Activated CD8-positive, alpha-beta T cell treated with anti-CD3 and anti-CD28 coated beads for 36 hours (primary cell): ENCODE measurements at regions not wholly inside any gene's neighbourhood (a gene's known extent, or its start where the extent isn't known, plus 50 kb on each side); places are given as distances from the start of the nearest gene placed in this dataset.
"Not testable (repeated sequence)": the region's sequence is repeated elsewhere in the genome, so short reads cannot be mapped to it uniquely, and the experiment has no call there.

ENCODE experiments used
- ATAC-seq: fragments of 200-7000 bp; cut with Tn5 transposase; one replicate; pipeline ENCODE4 v1.10.0; 2021; ENCODE audit warnings: mild to moderate bottlenecking, moderate library complexity
- CTCF ChIA-PET: fragments of 350-600 bp; sonication (Branson Sonifier 250); formaldehyde crosslinking; loops from one replicate; lab custom pipeline; 2021; ENCODE audit warnings: antibody characterized with exemption; lab: Charles Lee
- POLR2A ChIA-PET: fragments of 350-600 bp; sonication (Branson Sonifier 250); formaldehyde crosslinking; loops from one replicate; lab custom pipeline; 2021; ENCODE audit warnings: antibody characterized with exemption; lab: Charles Lee
- DNase-seq: peaks from one replicate; pipeline ENCODE4 v3.0.0-alpha.2; 2020
- H3K27ac Mint-ChIP-seq: one replicate; pipeline ENCODE4 v1.8.0; 2021; ENCODE audit warnings: mild to moderate bottlenecking, mixed read lengths
- H3K27me3 Mint-ChIP-seq: one replicate; pipeline ENCODE4 v1.8.0; 2021; ENCODE audit warnings: mixed read lengths
- H3K36me3 Mint-ChIP-seq: one replicate; pipeline ENCODE4 v1.8.0; 2021; ENCODE audit warnings: low read depth, mixed read lengths
- H3K4me1 Mint-ChIP-seq: one replicate; pipeline ENCODE4 v1.8.0; 2021; ENCODE audit warnings: low read depth, mixed read lengths
- H3K4me3 Mint-ChIP-seq: one replicate; pipeline ENCODE4 v1.8.0; 2021; ENCODE audit warnings: mild to moderate bottlenecking, moderate library complexity, mixed read lengths
- H3K9me3 Mint-ChIP-seq: one replicate; pipeline ENCODE4 v1.8.0; 2021; ENCODE audit warnings: mixed read lengths
- intact Hi-C: fragments of 100-400 bp; cut with micrococcal nuclease; formaldehyde crosslinking; loops from one replicate; pipeline ENCODE4 v1.10.0; 2022
- TF ChIP-seq, protein P1 (sequence below): fragments of 200-600 bp; IDR thresholded peaks from one replicate; pipeline ENCODE4 v1.8.0; 2022; ENCODE audit warnings: antibody characterized with exemption, mild to moderate bottlenecking

DNA sequence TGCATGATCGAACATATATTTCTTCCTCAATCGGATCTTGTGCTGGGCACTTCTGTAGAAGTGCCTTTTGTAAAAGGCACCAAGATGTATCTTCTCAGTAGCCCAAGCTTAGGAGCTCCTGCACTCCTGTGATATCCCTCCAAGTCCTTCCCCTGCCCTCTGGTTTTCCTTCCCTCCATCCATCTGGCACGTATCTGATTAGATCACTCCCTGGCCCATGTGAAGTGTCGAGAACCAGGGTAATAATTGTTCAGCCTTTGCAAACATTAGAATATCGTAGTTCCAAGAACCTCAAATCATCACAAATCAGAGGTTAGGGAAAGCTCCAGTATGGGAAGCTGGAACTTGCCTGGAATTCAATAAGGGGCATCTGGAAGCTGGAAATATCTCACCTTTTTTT lies 221.1 kb upstream of the AUTS2 start:
- no peaks in the 10 kb centered on the region for H3K4me1 Mint-ChIP-seq
- no peaks in the 10 kb centered on the region for H3K36me3 Mint-ChIP-seq
- intact Hi-C loops: no loop called here

DNA sequence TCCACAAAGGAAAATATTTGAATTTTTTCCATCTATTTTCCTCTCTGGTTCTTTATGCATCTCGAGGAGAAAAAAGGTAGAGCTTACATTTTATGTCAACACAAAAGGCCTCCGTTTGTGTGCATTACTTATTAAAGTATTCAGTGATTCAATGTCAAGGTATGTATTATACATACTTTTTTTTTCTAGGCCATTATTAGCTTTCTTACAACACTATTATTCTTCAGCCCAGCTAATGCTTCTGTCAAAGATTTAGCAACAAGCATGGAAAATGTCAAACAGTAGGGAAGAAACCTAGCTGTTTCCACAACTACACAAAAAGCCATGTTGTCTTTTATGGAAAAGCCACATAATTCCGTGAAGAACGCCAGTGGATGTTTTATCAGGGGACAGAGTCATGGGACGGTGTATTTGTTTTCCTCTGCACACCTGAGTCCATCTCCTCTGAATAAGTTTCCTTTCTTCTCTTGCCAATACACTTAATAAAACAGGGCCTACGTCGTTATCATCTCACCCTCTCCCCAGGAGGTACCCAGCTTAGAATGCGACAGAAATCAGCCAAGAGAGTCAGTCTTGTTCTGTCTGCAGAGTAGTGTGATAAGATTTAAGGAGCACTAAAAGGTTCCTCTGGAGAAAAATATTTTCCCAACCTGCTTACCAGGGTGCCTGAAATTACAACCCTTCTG lies 209.7 kb upstream of the AUTS2 start:
- Mint-ChIP-seq H3K27ac (no peak overlapping the region), H3K4me3 (no peak overlapping the region), H3K36me3 (no peaks in the 10 kb centered on the region), H3K9me3 (no peaks in the 10 kb centered on the region), H3K27me3 (no peaks in the 10 kb centered on the region), H3K4me1 (no peaks in the 10 kb centered on the region)
- ATAC-seq (no peak), DNase-seq (no peak)
- intact Hi-C loops: no loop called here
- ChIA-PET POLR2A (no interaction called here), CTCF (no interaction called here)
- TF ChIP-seq, protein P1, sequence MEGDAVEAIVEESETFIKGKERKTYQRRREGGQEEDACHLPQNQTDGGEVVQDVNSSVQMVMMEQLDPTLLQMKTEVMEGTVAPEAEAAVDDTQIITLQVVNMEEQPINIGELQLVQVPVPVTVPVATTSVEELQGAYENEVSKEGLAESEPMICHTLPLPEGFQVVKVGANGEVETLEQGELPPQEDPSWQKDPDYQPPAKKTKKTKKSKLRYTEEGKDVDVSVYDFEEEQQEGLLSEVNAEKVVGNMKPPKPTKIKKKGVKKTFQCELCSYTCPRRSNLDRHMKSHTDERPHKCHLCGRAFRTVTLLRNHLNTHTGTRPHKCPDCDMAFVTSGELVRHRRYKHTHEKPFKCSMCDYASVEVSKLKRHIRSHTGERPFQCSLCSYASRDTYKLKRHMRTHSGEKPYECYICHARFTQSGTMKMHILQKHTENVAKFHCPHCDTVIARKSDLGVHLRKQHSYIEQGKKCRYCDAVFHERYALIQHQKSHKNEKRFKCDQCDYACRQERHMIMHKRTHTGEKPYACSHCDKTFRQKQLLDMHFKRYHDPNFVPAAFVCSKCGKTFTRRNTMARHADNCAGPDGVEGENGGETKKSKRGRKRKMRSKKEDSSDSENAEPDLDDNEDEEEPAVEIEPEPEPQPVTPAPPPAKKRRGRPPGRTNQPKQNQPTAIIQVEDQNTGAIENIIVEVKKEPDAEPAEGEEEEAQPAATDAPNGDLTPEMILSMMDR: no peak

More for the DNA sequence above, 221.1 kb upstream of the AUTS2 start:
- TF ChIP-seq, protein P1: no peak
- ChIA-PET POLR2A (no interaction called here), CTCF (no interaction called here)
- Mint-ChIP-seq H3K27ac (no peak overlapping the region), H3K27me3 (no peaks in the 10 kb centered on the region), H3K9me3 (peaks cover 1% of the 10 kb centered on the region), H3K4me3 (no peak overlapping the region)
- ATAC-seq (no peak), DNase-seq (no peak)

DNA sequence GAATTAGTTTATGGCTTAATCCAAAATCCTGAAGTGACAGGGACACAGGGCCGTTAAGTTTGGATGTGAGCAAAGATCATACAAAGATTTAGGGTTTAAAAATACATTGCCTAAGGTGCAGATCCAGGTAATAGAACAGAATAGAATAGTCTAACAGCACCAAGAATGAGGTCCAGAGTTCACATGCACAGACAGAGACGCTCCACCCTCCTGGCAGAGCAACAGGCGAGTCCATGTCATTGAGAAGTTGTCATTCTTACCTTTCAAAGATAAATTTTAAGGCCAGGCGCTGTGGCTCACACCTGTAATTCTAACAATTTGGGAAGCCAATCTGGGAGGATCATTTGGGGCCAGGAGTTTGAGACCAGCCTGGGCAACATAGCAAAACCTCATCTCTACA lies 209.1 kb upstream of the AUTS2 start:
- ChIA-PET POLR2A (no interaction called here), CTCF (no interaction called here)
- H3K36me3 Mint-ChIP-seq: no peaks in the 10 kb centered on the region
- TF ChIP-seq, protein P1: no peak
- no peaks in the 10 kb centered on the region for H3K9me3 Mint-ChIP-seq
- intact Hi-C loops: no loop called here
- H3K27ac Mint-ChIP-seq: no peak overlapping the region
- no peak for ATAC-seq
- DNase-seq: no peak
- no peaks in the 10 kb centered on the region for H3K27me3 Mint-ChIP-seq
- H3K4me3 Mint-ChIP-seq: no peak overlapping the region
- no peaks in the 10 kb centered on the region for H3K4me1 Mint-ChIP-seq

DNA sequence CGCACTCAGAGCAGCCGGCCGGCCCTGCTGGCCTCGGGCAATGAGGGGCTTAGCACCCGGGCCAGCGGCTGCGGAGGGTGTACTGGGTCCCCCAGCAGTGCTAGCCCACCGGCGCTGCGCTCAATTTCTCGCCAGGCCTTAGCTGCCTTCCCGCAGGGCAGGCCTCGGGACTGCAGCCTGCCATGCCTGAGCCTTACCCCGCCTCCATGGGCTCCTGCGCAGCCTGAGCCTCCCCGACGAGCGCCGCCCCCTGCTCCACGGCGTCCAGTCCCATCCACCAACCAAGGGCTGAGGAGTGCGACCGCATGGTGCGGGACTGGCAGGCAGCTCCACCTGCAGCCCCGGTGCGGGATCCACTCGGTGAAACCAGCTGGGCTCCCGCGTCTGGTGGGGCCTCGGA lies 204.4 kb upstream of the AUTS2 start:
- DNase-seq, H3K9me3 Mint-ChIP-seq, H3K27me3 Mint-ChIP-seq, CTCF ChIA-PET, H3K36me3 Mint-ChIP-seq, POLR2A ChIA-PET, H3K4me1 Mint-ChIP-seq, intact Hi-C loops, ATAC-seq, H3K4me3 Mint-ChIP-seq, H3K27ac Mint-ChIP-seq: not testable (repeated sequence)

DNA sequence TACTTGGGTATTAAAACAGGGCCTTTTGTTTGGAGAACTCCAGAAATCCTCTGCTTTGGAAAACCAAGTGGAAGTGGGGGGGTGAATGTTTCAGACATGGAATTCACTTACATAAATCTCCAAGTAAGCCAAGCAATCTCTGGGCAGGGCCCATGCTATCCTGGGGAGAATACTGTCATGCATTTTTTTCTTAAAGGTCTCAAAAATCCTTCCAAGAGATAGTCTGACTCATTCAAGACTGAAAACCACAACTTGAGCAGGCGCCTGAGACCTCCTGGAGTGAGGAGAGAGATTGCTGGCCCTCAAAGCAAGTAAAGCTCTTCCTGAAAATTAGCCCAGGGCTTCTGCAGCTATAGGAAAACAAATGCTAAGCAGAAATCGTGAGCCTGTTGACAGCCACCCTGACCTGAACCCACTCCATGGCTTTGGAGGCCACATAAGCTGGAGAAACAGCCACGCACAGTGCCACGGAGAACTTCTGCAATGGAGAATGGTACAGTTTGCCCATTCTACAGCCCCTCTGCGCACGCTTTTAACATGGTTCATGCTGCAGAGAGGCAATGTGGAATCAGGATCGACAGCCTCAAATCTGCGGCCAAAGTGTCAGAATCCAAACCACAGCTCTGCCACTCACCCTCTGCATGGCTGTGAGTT lies 203.1 kb upstream of the AUTS2 start:
- Mint-ChIP-seq H3K4me3 (no peak overlapping the region), H3K9me3 (no peaks in the 10 kb centered on the region), H3K36me3 (no peaks in the 10 kb centered on the region), H3K27ac (no peak overlapping the region), H3K27me3 (peaks cover 3% of the 10 kb centered on the region), H3K4me1 (no peaks in the 10 kb centered on the region)
- ATAC-seq (no peak), DNase-seq (no peak)
- CTCF ChIA-PET: no interaction called here
- TF ChIP-seq, protein P1: no peak
- intact Hi-C loops: no loop called here
- POLR2A ChIA-PET: no interaction called here
